C4-2B (cell line): ENCODE measurements at regions not wholly inside any gene's neighbourhood (a gene's known extent, or its start where the extent isn't known, plus 50 kb on each side); places are given as distances from the start of the nearest gene placed in this dataset.

ENCODE experiments used
- ZFX ChIP-seq: fragments of 450-650 bp; IDR thresholded peaks from 2 replicates; pipeline ENCODE4 v1.6.1; 2017
- TF ChIP-seq, protein P1 (sequence below): fragments of 450-650 bp; conservative IDR thresholded peaks from 2 replicates; pipeline ENCODE4 v1.5.1; 2017; ENCODE audit warnings: mild to moderate bottlenecking

DNA sequence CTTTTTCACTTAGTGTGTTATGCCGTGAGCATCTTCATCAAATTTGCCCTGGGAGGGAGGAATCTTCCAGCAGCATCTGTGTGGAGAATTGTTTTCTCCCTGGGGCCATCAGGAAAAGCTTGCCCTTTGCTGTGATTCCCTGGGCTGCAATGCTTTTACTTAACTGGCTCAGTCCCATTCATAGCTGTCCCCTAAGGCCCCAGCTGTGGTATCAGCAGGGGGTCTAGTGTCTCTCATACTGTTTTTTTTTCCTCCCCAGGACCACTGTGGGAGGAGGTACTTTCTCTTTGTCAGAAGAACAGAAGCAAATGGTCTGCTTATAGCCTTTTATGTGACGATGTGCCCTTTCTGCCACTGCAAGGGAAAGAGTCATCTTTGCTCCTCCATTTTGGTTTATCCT, 176.8 kb upstream of the CELF4 start:
- TF ChIP-seq, protein P1, sequence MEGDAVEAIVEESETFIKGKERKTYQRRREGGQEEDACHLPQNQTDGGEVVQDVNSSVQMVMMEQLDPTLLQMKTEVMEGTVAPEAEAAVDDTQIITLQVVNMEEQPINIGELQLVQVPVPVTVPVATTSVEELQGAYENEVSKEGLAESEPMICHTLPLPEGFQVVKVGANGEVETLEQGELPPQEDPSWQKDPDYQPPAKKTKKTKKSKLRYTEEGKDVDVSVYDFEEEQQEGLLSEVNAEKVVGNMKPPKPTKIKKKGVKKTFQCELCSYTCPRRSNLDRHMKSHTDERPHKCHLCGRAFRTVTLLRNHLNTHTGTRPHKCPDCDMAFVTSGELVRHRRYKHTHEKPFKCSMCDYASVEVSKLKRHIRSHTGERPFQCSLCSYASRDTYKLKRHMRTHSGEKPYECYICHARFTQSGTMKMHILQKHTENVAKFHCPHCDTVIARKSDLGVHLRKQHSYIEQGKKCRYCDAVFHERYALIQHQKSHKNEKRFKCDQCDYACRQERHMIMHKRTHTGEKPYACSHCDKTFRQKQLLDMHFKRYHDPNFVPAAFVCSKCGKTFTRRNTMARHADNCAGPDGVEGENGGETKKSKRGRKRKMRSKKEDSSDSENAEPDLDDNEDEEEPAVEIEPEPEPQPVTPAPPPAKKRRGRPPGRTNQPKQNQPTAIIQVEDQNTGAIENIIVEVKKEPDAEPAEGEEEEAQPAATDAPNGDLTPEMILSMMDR = no peak
- TF ChIP-seq ZFX = no peak
